Esophagus squamous epithelium (tissue), 5 donors: ENCODE measurements at regions not wholly inside any gene's neighbourhood (a gene's known extent, or its start where the extent isn't known, plus 50 kb on each side); places are given as distances from the start of the nearest gene placed in this dataset.

Experiments
- DNase-seq: peaks from one replicate; lab custom pipeline; 2025; lab: John Stamatoyannopoulos, UW
- H3K27ac ChIP-seq, 4 donors: fragments of 200-600 bp; sonication (generic); one replicate each; pipeline ENCODE4 v1.5.1; 2016 to 2019; ENCODE audit warnings: mild to moderate bottlenecking in 1 of 4
- H3K27me3 ChIP-seq, 4 donors: fragments of 200-600 bp; sonication (generic); 1 replicate in 3 of 4; 2 replicates in 1 of 4; pipeline versions ENCODE4 v1.5.1 to v1.6.0; 2017 to 2021; ENCODE audit warnings: antibody characterized with exemption in 1 of 4
- H3K36me3 ChIP-seq, 3 donors: fragments of 200-600 bp; sonication (generic); one replicate each; pipeline ENCODE4 v1.5.1; 2016 to 2019
- H3K4me1 ChIP-seq, 3 donors: fragments of 200-600 bp; sonication (generic); one replicate each; pipeline ENCODE4 v1.5.1; 2017 to 2019
- H3K4me3 ChIP-seq, 4 donors: fragments of 200-600 bp; sonication (generic); 1 replicate in 3 of 4; 2 replicates in 1 of 4; pipeline ENCODE4 v1.5.1; 2016 to 2019; ENCODE audit warnings: mild to moderate bottlenecking in 2 of 4, moderate library complexity in 1 of 4
- H3K9me3 ChIP-seq, 3 donors: fragments of 200-600 bp; sonication (generic); one replicate each; pipeline ENCODE4 v1.5.1; 2016 to 2019
- CTCF ChIP-seq, 6 experiments: fragments of 450-650 bp in 4 of 6; fragments of 200-600 bp in 2 of 6; sonication (generic) in 2 of 6; IDR thresholded peaks; one replicate each; pipeline ENCODE4 v1.5.1; 2016 to 2019; ENCODE audit warnings: antibody characterized with exemption in 6 of 6, mild to moderate bottlenecking in 4 of 6, moderate library complexity in 4 of 6
- POLR2A ChIP-seq, 4 donors: fragments of 450-650 bp; IDR thresholded peaks; one replicate each; pipeline ENCODE4 v1.6.1; 2017; ENCODE audit warnings: antibody characterized with exemption in 4 of 4, mild to moderate bottlenecking in 4 of 4, moderate library complexity in 3 of 4
- WGBS, 2 donors: methylation state at CpG; one replicate each; pipeline ENCODE4 v1.1.5; 2018; 5-methylcytosine and 5-hydroxymethylcytosine counted together
- intact Hi-C: fragments of 100-400 bp; cut with DNase I; formaldehyde crosslinking; loops from one replicate; pipeline ENCODE4 v1.15.0; 2022
- donor health status: DM: yes; HTN: yes; CAD: no.

- no peak for TF ChIP-seq CTCF (IDR thresholded peaks at IDR 0.05)
- TF ChIP-seq POLR2A (IDR thresholded peaks at IDR 0.05) = no peak
- no peaks in the 10 kb centered on the region for H3K9me3 ChIP-seq
- H3K27me3 ChIP-seq = no peaks in the 10 kb centered on the region
- H3K4me3 ChIP-seq = no peak overlapping the region
- peaks cover 0 to 24% (median 12%) of the 10 kb centered on the region in 3 donors for H3K4me1 ChIP-seq
- intact Hi-C loops = no loop called here
- no peaks in the 10 kb centered on the region for H3K36me3 ChIP-seq
- DNase-seq = no peak
- no peak overlapping the region for H3K27ac ChIP-seq
These were observed 317.6 kb upstream of the TGFBR2 start for GRCh38 chr3:30288830-30289229.

- no peaks in the 10 kb centered on the region for H3K36me3 ChIP-seq
- 11 to 28% methylated on average over 1 of the region's 1 CpG for WGBS, 2 donors
- H3K4me3 ChIP-seq = no peak overlapping the region
- no peak for TF ChIP-seq CTCF (IDR thresholded peaks at IDR 0.05)
- TF ChIP-seq POLR2A (IDR thresholded peaks at IDR 0.05) = no peak
- DNase-seq = no peak
- intact Hi-C loops = no loop called here
- no peak overlapping the region for H3K27ac ChIP-seq
- peaks cover 0 to 28% (median 12%) of the 10 kb centered on the region in 3 donors for H3K4me1 ChIP-seq
- H3K27me3 ChIP-seq = no peaks in the 10 kb centered on the region
- no peaks in the 10 kb centered on the region for H3K9me3 ChIP-seq
These were observed 317.1 kb upstream of the TGFBR2 start for GRCh38 chr3:30289324-30289723.

GRCh38 chr3:30289766-30290165 is 316.6 kb upstream of the TGFBR2 start:
- Histone ChIP-seq H3K9me3 (no peaks in the 10 kb centered on the region), H3K4me3 (no peak overlapping the region), H3K36me3 (no peaks in the 10 kb centered on the region), H3K4me1 (peaks cover 0 to 30% (median 12%) of the 10 kb centered on the region in 3 donors), H3K27me3 (no peaks in the 10 kb centered on the region), H3K27ac (no peak overlapping the region)
- intact Hi-C loops = no loop called here
- TF ChIP-seq POLR2A (IDR thresholded peaks at IDR 0.05) (no peak), CTCF (IDR thresholded peaks at IDR 0.05) (no peak)
- DNase-seq = no peak
- 65 to 68% methylated on average over 1 of the region's 1 CpG for WGBS, 2 donors

GRCh38 chr3:30290479-30290878 is 315.9 kb upstream of the TGFBR2 start:
- H3K4me3 ChIP-seq = no peak overlapping the region
- H3K36me3 ChIP-seq = no peaks in the 10 kb centered on the region
- 100% methylated on average over 7 of the region's 12 CpGs; no CpG with 5 or more reads in 1 of the 2 donors for WGBS, 2 donors
- intact Hi-C loops = no loop called here
- H3K27ac ChIP-seq = no peak overlapping the region
- DNase-seq = no peak
- H3K4me1 ChIP-seq = peaks cover 0 to 24% (median 12%) of the 10 kb centered on the region in 3 donors
- no peaks in the 10 kb centered on the region for H3K27me3 ChIP-seq
- TF ChIP-seq CTCF (IDR thresholded peaks at IDR 0.05) = no peak
- no peak for TF ChIP-seq POLR2A (IDR thresholded peaks at IDR 0.05)
- H3K9me3 ChIP-seq = no peaks in the 10 kb centered on the region

- no peaks in the 10 kb centered on the region for H3K27me3 ChIP-seq
- H3K4me1 ChIP-seq = peaks cover 0 to 10% (median 0%) of the 10 kb centered on the region in 3 donors
- no peaks in the 10 kb centered on the region for H3K9me3 ChIP-seq
- no peaks in the 10 kb centered on the region for H3K36me3 ChIP-seq
- TF ChIP-seq POLR2A (IDR thresholded peaks at IDR 0.05) = no peak
- TF ChIP-seq CTCF (IDR thresholded peaks at IDR 0.05) = no peak
- intact Hi-C loops = no loop called here
- H3K4me3 ChIP-seq = no peak overlapping the region
- H3K27ac ChIP-seq = no peak overlapping the region
- no peak for DNase-seq
- 57 to 71% methylated on average over 5 of the region's 5 CpGs for WGBS, 2 donors
These were observed 314.1 kb upstream of the TGFBR2 start for GRCh38 chr3:30292192-30292893.
